SKM-1 (cell line): ENCODE measurements at regions not wholly inside any gene's neighbourhood (a gene's known extent, or its start where the extent isn't known, plus 50 kb on each side); places are given as distances from the start of the nearest gene placed in this dataset.
"Not testable (repeated sequence)": the region's sequence is repeated elsewhere in the genome, so short reads cannot be mapped to it uniquely, and the experiment has no call there.

ENCODE experiments used
- DNase-seq: peaks from one replicate; lab custom pipeline; 2025; ENCODE audit not compliant: unreplicated experiment; lab: John Stamatoyannopoulos, UW

GRCh38 chr10:36574207-36574606, 551.2 kb upstream of the ANKRD30A start:
- no peak for DNase-seq

DNA sequence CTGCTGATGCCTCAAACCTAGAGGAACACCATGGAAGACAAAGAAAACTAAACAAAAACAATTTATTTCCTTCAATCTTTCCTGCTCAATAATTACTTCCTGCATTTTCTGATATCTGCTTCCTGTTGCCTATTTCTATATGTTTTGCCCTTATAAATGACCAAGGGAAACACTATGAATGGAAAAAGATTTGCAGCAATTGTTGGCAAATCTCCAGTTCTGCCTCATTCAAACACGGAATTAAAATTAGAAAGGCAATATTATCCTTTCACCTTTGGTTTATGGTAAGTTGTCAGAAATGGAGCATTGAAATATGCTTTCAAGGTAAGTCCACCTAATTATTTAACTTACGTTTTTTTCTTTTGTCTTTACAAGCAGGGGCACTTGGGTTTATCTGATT, 552.2 kb upstream of the ANKRD30A start:
- DNase-seq, result no peak

DNA sequence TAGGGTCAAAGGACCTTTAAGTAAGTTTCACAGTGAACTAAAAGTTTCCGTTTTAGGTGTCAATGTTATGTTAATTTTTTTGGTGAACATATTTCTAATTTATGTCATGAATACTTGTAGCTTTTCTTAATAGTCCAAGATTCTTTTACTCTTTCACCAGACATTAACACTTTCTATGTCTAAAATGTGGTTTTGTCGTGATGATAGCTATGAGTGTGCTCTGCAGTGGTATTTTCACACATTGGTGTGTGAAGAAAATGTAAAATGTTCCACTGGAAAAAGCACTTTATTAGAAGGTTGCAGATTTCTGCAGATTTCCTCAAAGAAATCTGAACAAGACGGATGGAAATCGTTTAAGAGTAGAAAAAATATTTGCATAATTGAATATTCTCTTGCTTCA, 561.0 kb upstream of the ANKRD30A start:
- DNase-seq, result no peak

DNA sequence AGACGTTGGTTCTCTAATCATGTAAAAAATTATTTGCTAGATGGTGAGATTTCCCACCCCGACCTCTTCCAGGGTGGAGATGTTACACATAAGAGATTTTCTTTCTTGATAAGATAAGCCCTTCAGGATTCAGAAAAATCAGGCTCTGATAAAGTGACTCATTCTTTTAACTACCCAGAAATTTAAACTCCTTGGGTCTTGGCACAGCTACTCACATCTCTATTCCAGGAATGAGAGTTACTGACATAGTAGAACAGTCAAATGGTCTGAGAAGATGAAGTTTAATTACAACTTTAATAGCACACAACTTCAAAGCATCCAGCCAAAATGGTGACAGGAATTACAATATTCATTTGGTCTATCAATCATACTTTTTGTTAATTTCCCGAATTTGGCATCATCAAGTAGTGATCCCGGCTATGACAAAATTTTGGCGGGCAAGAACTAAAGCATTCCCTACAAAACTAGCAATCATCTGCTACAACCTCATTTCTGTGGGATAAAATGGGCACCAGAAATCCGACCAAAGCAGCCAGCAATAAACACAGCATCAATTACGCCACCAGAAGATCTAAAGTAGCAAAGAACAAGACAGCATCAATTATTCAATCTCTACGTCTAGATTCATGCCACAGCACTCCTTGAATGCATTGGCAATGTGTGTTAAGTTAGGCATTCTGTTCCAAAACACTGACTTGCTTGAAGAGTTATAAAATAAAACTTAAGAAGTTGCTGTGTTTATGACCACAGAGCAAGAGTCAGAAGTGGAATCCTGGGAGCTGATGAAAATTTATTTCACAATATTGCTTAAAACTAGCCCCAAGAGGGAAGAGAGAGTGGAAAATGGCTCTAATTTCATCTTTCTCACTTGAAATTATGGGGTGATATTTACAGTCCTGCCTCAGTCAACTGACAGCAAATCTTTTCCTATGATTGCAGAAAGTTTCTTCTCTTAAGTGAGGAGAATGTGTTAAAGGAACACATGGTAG, 565.7 kb upstream of the ANKRD30A start:
- no peak for DNase-seq

- DNase-seq, result no peak
Measured at GRCh38 chr10:36556468-36556867, 568.9 kb upstream of the ANKRD30A start.

DNA sequence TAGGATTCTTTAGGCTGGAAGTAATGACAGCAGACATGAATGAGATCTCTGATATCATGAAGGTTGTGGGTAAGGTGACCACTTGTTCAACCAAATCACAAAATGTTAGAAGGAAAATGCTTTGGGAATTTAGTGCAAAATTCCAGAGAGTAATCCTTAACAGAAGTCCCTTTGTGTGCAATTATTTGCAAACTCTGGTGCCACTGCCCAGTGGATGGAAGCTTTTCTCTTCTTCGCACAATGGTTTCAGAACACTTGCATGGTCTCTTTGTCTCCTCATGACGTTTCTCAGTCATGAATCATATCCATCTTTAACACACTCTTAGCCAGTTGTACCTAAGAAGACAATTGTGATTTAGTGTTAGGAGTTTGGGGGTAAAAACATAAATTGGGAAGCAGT, 570.4 kb upstream of the ANKRD30A start:
- DNase-seq, result no peak

GRCh38 chr10:36547965-36548364, 577.4 kb upstream of the ANKRD30A start:
- DNase-seq, result no peak

GRCh38 chr10:36542493-36542892, 582.9 kb upstream of the ANKRD30A start:
- no peak for DNase-seq

GRCh38 chr10:36540611-36541010, 584.8 kb upstream of the ANKRD30A start:
- no peak for DNase-seq

GRCh38 chr10:36538953-36539586, 586.3 kb upstream of the ANKRD30A start:
- no peak for DNase-seq

- DNase-seq, result peak; percentile 87
Measured at GRCh38 chr10:36534471-36535002, 590.9 kb upstream of the ANKRD30A start.

DNA sequence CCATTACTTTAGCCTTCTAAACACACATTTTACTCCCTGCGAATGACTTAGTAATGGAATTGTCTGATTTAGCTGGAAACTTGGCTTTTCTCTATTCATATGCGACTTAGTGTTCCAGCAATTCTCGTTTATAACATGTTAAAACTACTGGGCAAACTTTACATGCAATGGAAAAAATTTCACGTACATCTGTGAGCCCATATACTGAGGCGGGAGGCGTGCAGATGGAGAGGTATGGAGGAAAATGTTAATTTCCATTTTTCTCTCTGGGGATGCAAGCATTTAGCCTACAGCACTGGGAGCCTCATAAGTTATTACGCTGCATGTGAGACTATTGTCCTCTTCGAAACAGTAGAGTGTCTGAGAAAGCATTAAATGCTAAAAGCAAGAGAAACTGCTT, 591.5 kb upstream of the ANKRD30A start:
- DNase-seq, result no peak

DNA sequence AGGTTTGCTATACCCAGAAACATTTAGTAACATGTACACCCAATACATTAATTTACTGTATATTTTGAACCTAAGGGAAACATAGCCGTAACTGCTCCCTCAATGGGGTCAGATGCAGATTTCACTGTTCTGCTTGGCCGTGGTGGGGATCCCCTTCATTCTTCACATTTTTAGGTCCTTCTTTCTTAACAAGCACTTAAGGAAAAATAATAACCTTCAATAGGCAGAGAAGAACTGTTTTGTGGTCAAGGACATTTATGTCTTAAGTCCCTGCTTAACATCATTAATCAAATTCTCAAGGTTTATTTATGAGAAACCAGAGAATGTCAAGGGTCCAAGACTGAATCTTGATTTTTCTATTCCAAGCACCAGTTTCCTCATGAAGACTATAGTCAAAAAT, 592.1 kb upstream of the ANKRD30A start:
- no peak for DNase-seq

- no peak for DNase-seq
Measured at GRCh38 chr10:36531621-36532020, 593.8 kb upstream of the ANKRD30A start.

GRCh38 chr10:36526033-36526432, 599.4 kb upstream of the ANKRD30A start:
- DNase-seq, result no peak

- not testable (repeated sequence) for DNase-seq
Measured at GRCh38 chr10:36524126-36524525, 601.3 kb upstream of the ANKRD30A start.

DNA sequence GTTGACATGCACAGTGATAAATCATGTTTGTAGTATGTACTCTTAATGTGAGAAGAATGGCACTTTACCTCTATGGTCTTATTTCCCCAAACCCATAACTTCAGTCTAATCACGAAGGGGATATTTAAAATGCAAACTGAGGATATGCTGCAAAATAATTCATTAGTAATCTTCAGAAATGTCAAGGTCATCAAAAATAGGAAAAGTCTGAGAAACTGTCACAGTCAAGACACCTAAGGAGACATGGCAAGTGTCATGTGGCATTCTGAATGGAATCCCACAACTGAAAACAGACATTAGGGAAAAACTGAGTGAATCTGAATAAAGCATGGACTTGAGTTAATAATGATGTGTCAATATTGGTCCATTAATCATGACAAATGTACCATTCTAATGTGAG, 605.5 kb upstream of the ANKRD30A start:
- DNase-seq, result no peak

DNA sequence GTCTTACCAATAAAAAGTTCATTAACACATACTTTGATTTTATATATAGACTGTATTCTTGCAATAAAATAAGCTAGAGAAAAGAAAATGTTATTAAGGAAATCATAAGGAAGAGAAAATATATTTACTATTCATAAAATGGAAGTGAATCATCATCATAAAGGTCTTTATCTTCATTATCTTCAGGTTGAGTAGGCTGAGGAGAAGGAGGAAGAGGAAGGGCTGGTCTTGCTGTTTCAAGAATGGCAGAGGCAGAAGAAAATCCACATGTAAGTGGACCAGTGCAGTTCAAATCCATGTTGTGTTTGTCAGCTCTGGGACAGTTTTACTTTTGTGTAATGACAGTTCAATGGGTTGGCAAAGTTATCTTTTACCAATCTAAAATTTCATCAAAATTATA, 609.1 kb upstream of the ANKRD30A start:
- no peak for DNase-seq

- DNase-seq, result no peak
Measured at GRCh38 chr10:36515319-36515718, 610.1 kb upstream of the ANKRD30A start.

DNA sequence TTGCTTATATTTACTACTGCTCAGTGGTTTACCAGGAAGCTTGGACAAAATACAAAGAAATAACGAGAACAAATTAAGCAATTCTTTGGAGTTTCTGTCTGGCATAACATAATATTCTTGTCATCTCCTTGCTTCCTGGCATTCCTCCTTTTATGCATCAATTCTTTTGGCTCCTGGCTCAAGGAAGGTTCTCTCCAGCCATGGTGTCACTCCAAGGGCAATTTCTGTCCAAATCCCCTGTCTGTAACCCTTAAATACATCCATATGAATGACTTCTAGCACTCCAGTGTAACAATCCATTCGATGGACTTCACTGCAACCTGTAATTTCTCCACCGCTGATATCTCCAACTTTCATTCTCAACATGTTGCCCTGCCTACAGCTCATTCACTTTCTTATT, 617.7 kb upstream of the ANKRD30A start:
- DNase-seq, result no peak

- no peak for DNase-seq
Measured at GRCh38 chr10:36506697-36507496, 618.5 kb upstream of the ANKRD30A start.
